ENCODE measurements at regions not wholly inside any gene's neighbourhood (a gene's known extent, or its start where the extent isn't known, plus 50 kb on each side); places are given as distances from the start of the nearest gene placed in this dataset.

GRCh38 chr3:159482241-159482993 lies 506.2 kb upstream of the IL12A start:
- Histone ChIP-seq H2AFZ (ENCODE audit: low read length) (no peak overlapping the region), H4K20me1 (ENCODE audit: control insufficient read depth, extremely low read depth, insufficient read depth, low read length) (no peaks in the 10 kb centered on the region), H3K27ac (ENCODE audit: insufficient read depth, low read length) (no peak overlapping the region), H3K4me2 (ENCODE audit: extremely low read depth, insufficient read depth, low read length) (no peak overlapping the region), H3K27me3 (ENCODE audit: control insufficient read depth, insufficient read depth, low read length) (peaks cover 6% of the 10 kb centered on the region), H3K4me3 (replicated peaks in 1 of 4; ENCODE audit: control extremely low read depth in 1 of 4, insufficient read depth in 1 of 4, low read depth in 3 of 4, low read length in 4 of 4) (no peak overlapping the region), H3K4me1 (ENCODE audit: control insufficient read depth, extremely low read depth, insufficient read depth, low read length) (no peaks in the 10 kb centered on the region), H3K36me3 (ENCODE audit: control insufficient read depth, insufficient read depth, low read length) (no peaks in the 10 kb centered on the region), H3K9ac (ENCODE audit: insufficient read depth, low read length) (no peak overlapping the region), H3K79me2 (ENCODE audit: control insufficient read depth, insufficient read depth, low read length) (no peaks in the 10 kb centered on the region), H3K9me3 (ENCODE audit: control insufficient read depth, insufficient read depth, low read depth, low read length) (no peaks in the 10 kb centered on the region)
- DNase-seq (ENCODE audit: low read depth in 2 of 2) = peak in 1 of 2 donors; percentile 7
- TF ChIP-seq EZH2 (IDR thresholded peaks at IDR 0.05; ENCODE audit: low read length, missing control alignments) (no peak), CTCF (conservative IDR thresholded peaks at IDR 0.05 in 1 of 2, IDR thresholded peaks at IDR 0.05 in 1 of 2; ENCODE audit: low read depth in 1 of 2, low read length in 2 of 2) (no peak)

- Histone ChIP-seq H3K9me3 (ENCODE audit: control insufficient read depth, insufficient read depth, low read depth, low read length) (no peaks in the 10 kb centered on the region), H3K27ac (ENCODE audit: insufficient read depth, low read length) (no peak overlapping the region), H3K4me2 (ENCODE audit: extremely low read depth, insufficient read depth, low read length) (no peak overlapping the region), H3K4me1 (ENCODE audit: control insufficient read depth, extremely low read depth, insufficient read depth, low read length) (no peaks in the 10 kb centered on the region), H3K9ac (ENCODE audit: insufficient read depth, low read length) (no peak overlapping the region), H3K4me3 (replicated peaks in 1 of 4; ENCODE audit: control extremely low read depth in 1 of 4, insufficient read depth in 1 of 4, low read depth in 3 of 4, low read length in 4 of 4) (no peak overlapping the region), H3K27me3 (ENCODE audit: control insufficient read depth, insufficient read depth, low read length) (peaks cover 6% of the 10 kb centered on the region), H2AFZ (ENCODE audit: low read length) (no peak overlapping the region), H3K36me3 (ENCODE audit: control insufficient read depth, insufficient read depth, low read length) (no peaks in the 10 kb centered on the region), H3K79me2 (ENCODE audit: control insufficient read depth, insufficient read depth, low read length) (no peaks in the 10 kb centered on the region), H4K20me1 (ENCODE audit: control insufficient read depth, extremely low read depth, insufficient read depth, low read length) (no peaks in the 10 kb centered on the region)
- TF ChIP-seq EZH2 (IDR thresholded peaks at IDR 0.05; ENCODE audit: low read length, missing control alignments) (no peak), CTCF (conservative IDR thresholded peaks at IDR 0.05 in 1 of 2, IDR thresholded peaks at IDR 0.05 in 1 of 2; ENCODE audit: low read depth in 1 of 2, low read length in 2 of 2) (no peak)
- DNase-seq (ENCODE audit: low read depth in 2 of 2) = no peak
Measured at GRCh38 chr3:159482994-159483367, 505.7 kb upstream of the IL12A start.

- no peak overlapping the region for H3K27ac ChIP-seq (ENCODE audit: insufficient read depth, low read length)
- no peaks in the 10 kb centered on the region for H3K79me2 ChIP-seq (ENCODE audit: control insufficient read depth, insufficient read depth, low read length)
- H3K36me3 ChIP-seq (ENCODE audit: control insufficient read depth, insufficient read depth, low read length) = no peaks in the 10 kb centered on the region
- DNase-seq (ENCODE audit: low read depth in 2 of 2) = no peak
- no peaks in the 10 kb centered on the region for H4K20me1 ChIP-seq (ENCODE audit: control insufficient read depth, extremely low read depth, insufficient read depth, low read length)
- no peaks in the 10 kb centered on the region for H3K9me3 ChIP-seq (ENCODE audit: control insufficient read depth, insufficient read depth, low read depth, low read length)
- H3K9ac ChIP-seq (ENCODE audit: insufficient read depth, low read length) = no peak overlapping the region
- TF ChIP-seq CTCF (conservative IDR thresholded peaks at IDR 0.05 in 1 of 2, IDR thresholded peaks at IDR 0.05 in 1 of 2; ENCODE audit: low read depth in 1 of 2, low read length in 2 of 2) = peak in 1 of 2 donors; percentile 19
- TF ChIP-seq EZH2 (IDR thresholded peaks at IDR 0.05; ENCODE audit: low read length, missing control alignments) = no peak
- H3K4me3 ChIP-seq (replicated peaks in 1 of 4; ENCODE audit: control extremely low read depth in 1 of 4, insufficient read depth in 1 of 4, low read depth in 3 of 4, low read length in 4 of 4) = no peak overlapping the region
- H3K27me3 ChIP-seq (ENCODE audit: control insufficient read depth, insufficient read depth, low read length) = peaks cover 6% of the 10 kb centered on the region
- H2AFZ ChIP-seq (ENCODE audit: low read length) = no peak overlapping the region
- H3K4me1 ChIP-seq (ENCODE audit: control insufficient read depth, extremely low read depth, insufficient read depth, low read length) = no peaks in the 10 kb centered on the region
- H3K4me2 ChIP-seq (ENCODE audit: extremely low read depth, insufficient read depth, low read length) = no peak overlapping the region
Measured at GRCh38 chr3:159486580-159486979, 502.1 kb upstream of the IL12A start.
